HepG2 (cell line): ENCODE measurements at regions not wholly inside any gene's neighbourhood (a gene's known extent, or its start where the extent isn't known, plus 50 kb on each side); places are given as distances from the start of the nearest gene placed in this dataset.

ENCODE experiments used
- ATAC-seq: fragments of 200-7000 bp; cut with Tn5 transposase; 3 replicates; pipeline ENCODE4 v1.9.1; 2020; ENCODE audit warnings: mild to moderate bottlenecking, moderate library complexity
- BruUV-seq: library from RNA; stranded (reverse); fragments of 400-500 nt; replicated peaks from 2 replicates; lab custom pipeline; 2021; lab: Mats Ljungman, UMichigan
- CTCF ChIA-PET: fragments of 300-600 bp; formaldehyde crosslinking; extraction: SDS; loops from one replicate; lab custom pipeline; 2021; ENCODE audit warnings: low total read pairs, inconsistent platforms, low intra/inter-chr PET ratio; lab: Yijun Ruan, JAX
- POLR2A ChIA-PET: fragments of 350-600 bp; sonication (Branson Sonifier 250); formaldehyde crosslinking; loops from one replicate; lab custom pipeline; 2020; ENCODE audit warnings: antibody characterized with exemption, inconsistent platforms; lab: Yijun Ruan, JAX
- DNase-seq: peaks from one replicate; pipeline ENCODE4 v3.0.0-alpha.2; 2015; ENCODE audit warnings: low spot score
- FAIRE-seq: peaks from 3 replicates; lab custom pipeline; 2011; peaks lifted over from hg19 to GRCh38; lab: Jason Lieb, UNC
- H2AFZ ChIP-seq: one replicate; pipeline ENCODE4 v1.6.1; 2011; ENCODE audit warnings: low read length, inconsistent platforms
- H3K27ac ChIP-seq: fragments of 300-600 bp; 3 replicates; pipeline ENCODE4 v1.8.0; 2011; ENCODE audit warnings: mixed run types, mild to moderate bottlenecking, mixed read lengths, low read length, inconsistent platforms; ENCODE audit not compliant: insufficient read depth; ENCODE audit errors: extremely low read length
- H3K27me3 ChIP-seq, 2 experiments: fragments of 200-600 bp in 1 of 2; 2 replicates in 1 of 2; 3 replicates in 1 of 2; pipeline versions ENCODE4 v1.6.0 to v1.8.0; 2011; ENCODE audit warnings: low read length in 2 of 2, mild to moderate bottlenecking in 2 of 2, moderate library complexity in 2 of 2, inconsistent platforms in 1 of 2; ENCODE audit not compliant: insufficient read depth in 2 of 2, control insufficient read depth in 1 of 2
- H3K36me3 ChIP-seq, 2 experiments: fragments of 200-600 bp in 1 of 2; replicated peaks in 1 of 2; 2 replicates in 1 of 2; 3 replicates in 1 of 2; pipeline versions ENCODE4 v1.5.1 to v1.8.0; 2011; ENCODE audit warnings: low read length in 2 of 2, inconsistent platforms in 1 of 2; ENCODE audit not compliant: insufficient read depth in 2 of 2, control insufficient read depth in 1 of 2
- H3K4me1 ChIP-seq: 2 replicates; pipeline ENCODE4 v1.5.1; 2012; ENCODE audit warnings: low read length, inconsistent platforms; ENCODE audit not compliant: insufficient read depth
- H3K4me2 ChIP-seq: 2 replicates; pipeline ENCODE4 v1.6.0; 2011; ENCODE audit warnings: low read depth, low read length, inconsistent platforms
- H3K4me3 ChIP-seq, 3 experiments: fragments of 200-600 bp in 1 of 3; sonication (generic), shearing (Covaris generic) in 1 of 3; replicated peaks in 1 of 3; 2 replicates each; pipeline ENCODE4 v1.5.1; 2011 to 2016; ENCODE audit warnings: low read length in 3 of 3, inconsistent platforms in 2 of 3, low read depth in 2 of 3, mild to moderate bottlenecking in 2 of 3, control low read depth in 1 of 3, mixed read lengths in 1 of 3; ENCODE audit not compliant: insufficient read depth in 1 of 3
- H3K79me2 ChIP-seq: one replicate; pipeline ENCODE4 v1.6.1; 2011; ENCODE audit warnings: low read length, inconsistent platforms; ENCODE audit not compliant: insufficient read depth
- H3K9ac ChIP-seq: 2 replicates; pipeline ENCODE4 v1.6.0; 2011; ENCODE audit warnings: mild to moderate bottlenecking, low read depth, low read length, inconsistent platforms; ENCODE audit not compliant: insufficient read depth
- H3K9me3 ChIP-seq: 2 replicates; pipeline ENCODE4 v1.5.1; 2012; ENCODE audit warnings: mild to moderate bottlenecking, low read length
- H4K20me1 ChIP-seq: 2 replicates; pipeline ENCODE4 v1.6.0; 2011; ENCODE audit warnings: inconsistent platforms, mild to moderate bottlenecking, low read length, moderate library complexity; ENCODE audit not compliant: insufficient read depth
- HNRNPK ChIP-seq: fragments of 200-400 bp; formaldehyde crosslinking; IDR thresholded peaks from 2 replicates; pipeline ENCODE4 v1.6.1; 2018; ENCODE audit warnings: low read length, low read depth, moderate library complexity, mild to moderate bottlenecking; ENCODE audit not compliant: poor library complexity, severe bottlenecking
- KLF6 ChIP-seq: IDR thresholded peaks from 2 replicates; pipeline ENCODE4 v1.8.0; 2016; ENCODE audit warnings: missing biosample characterization, missing genetic modification reagents
- PHB2 ChIP-seq: fragments of 450-650 bp; IDR thresholded peaks from 2 replicates; pipeline ENCODE4 v1.6.1; 2018; ENCODE audit not compliant: partially characterized antibody
- PHF20 ChIP-seq: sonication (generic); formaldehyde crosslinking; IDR thresholded peaks from 2 replicates; pipeline ENCODE4 v1.5.0; 2020; ENCODE audit warnings: mild to moderate bottlenecking, missing genetic modification reagents
- POLR2AphosphoS5 ChIP-seq: IDR thresholded peaks from 2 replicates; pipeline ENCODE4 v1.6.1; 2012; ENCODE audit warnings: low read depth, low read length
- RFX1 ChIP-seq: fragments of 450-650 bp; IDR thresholded peaks from 2 replicates; pipeline ENCODE4 v1.6.1; 2017
- SCMH1 ChIP-seq: sonication (generic); formaldehyde crosslinking; IDR thresholded peaks from 2 replicates; pipeline ENCODE4 v1.9.0; 2021; ENCODE audit warnings: missing genetic modification reagents, mild to moderate bottlenecking, borderline replicate concordance
- SOX6 ChIP-seq, 2 experiments: fragments of 450-650 bp in 1 of 2; sonication (generic) in 1 of 2; formaldehyde crosslinking in 1 of 2; IDR thresholded peaks; 2 replicates each; pipeline versions ENCODE4 v1.4.0 to v1.6.1; 2017 to 2020; ENCODE audit warnings: antibody characterized with exemption in 1 of 2, mild to moderate bottlenecking in 1 of 2, missing genetic modification reagents in 1 of 2
- ZFAT ChIP-seq: sonication (generic); formaldehyde crosslinking; conservative IDR thresholded peaks from 2 replicates; pipeline ENCODE4 v1.8.1; 2023; ENCODE audit warnings: missing genetic modification reagents, inconsistent platforms
- WGBS: methylation state at CpG from one replicate; pipeline ENCODE4 v1.1.6; 2017; ENCODE audit warnings: low lambda C conversion rate; 5-methylcytosine and 5-hydroxymethylcytosine counted together
- in situ Hi-C: cut with HindIII; loops from 2 replicates; pipeline ENCODE4 v1.10.0; 2017; ENCODE audit warnings: low pct_unique_long_range_greater_than_20kb; ENCODE audit not compliant: extremely low pct_ligation_motif_present
- intact Hi-C: fragments of 100-400 bp; cut with micrococcal nuclease; formaldehyde crosslinking; loops from one replicate; pipeline ENCODE4 v1.10.0; 2022; ENCODE audit not compliant: unreplicated experiment
- TF ChIP-seq, protein P1 (sequence below): sonication (generic); formaldehyde crosslinking; IDR thresholded peaks from 2 replicates; pipeline ENCODE4 v1.4.0; 2020; ENCODE audit warnings: missing genetic modification reagents
- TF ChIP-seq, protein P2 (sequence below): IDR thresholded peaks from 2 replicates; pipeline ENCODE4 v1.6.1; 2016; ENCODE audit warnings: control low read depth
- TF ChIP-seq, protein P3 (sequence below): sonication (generic); formaldehyde crosslinking; IDR thresholded peaks from 2 replicates; pipeline ENCODE4 v1.4.0; 2020; ENCODE audit warnings: mild to moderate bottlenecking, missing genetic modification reagents
- TF ChIP-seq, protein P4 (sequence below), 2 experiments: sonication (generic) in 1 of 2; formaldehyde crosslinking in 1 of 2; IDR thresholded peaks; 2 replicates each; pipeline versions ENCODE4 v1.6.1 to v1.9.0; 2014 to 2022; ENCODE audit warnings: antibody characterized with exemption in 1 of 2, borderline replicate concordance in 1 of 2, inconsistent platforms in 1 of 2, low read depth in 1 of 2, missing genetic modification reagents in 1 of 2
- TF ChIP-seq, protein P5 (sequence below): IDR thresholded peaks from 2 replicates; pipeline ENCODE4 v1.6.1; 2018; ENCODE audit warnings: missing genetic modification reagents

DNA sequence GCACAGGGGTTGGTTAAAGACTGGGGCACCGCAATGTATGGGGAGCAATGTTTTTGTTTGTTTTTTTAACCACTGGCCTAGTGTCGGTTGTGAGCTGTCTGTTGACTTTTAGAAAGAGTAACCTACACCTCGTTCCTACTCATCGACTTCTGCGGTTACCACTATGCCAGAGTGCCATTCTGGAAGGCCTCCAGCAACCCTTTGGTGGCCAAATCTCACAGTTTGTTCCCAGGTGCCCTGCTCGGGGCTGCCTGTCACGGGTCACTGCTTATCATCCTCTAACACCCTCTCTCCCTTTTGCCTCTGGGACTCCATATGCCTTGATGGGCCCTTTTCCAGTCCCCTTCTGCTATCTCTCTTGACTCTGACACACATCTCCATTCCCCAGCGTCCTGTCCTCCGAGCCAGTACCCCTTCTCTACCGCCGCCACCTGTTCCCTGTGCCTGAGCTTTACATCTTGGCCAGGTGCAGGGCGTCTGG lies 290.4 kb upstream of the C2CD4B start:
- DNase-seq: no peak
- no peak overlapping the region for H2AFZ ChIP-seq
- no peaks in the 10 kb centered on the region for H3K79me2 ChIP-seq
- CTCF ChIA-PET: no interaction called here
- peaks cover 24% of the 10 kb centered on the region for H3K4me1 ChIP-seq
- H3K9me3 ChIP-seq: no peaks in the 10 kb centered on the region
- POLR2A ChIA-PET: no interaction called here
- H3K27me3 ChIP-seq: no peaks in the 10 kb centered on the region
- intact Hi-C loops: no loop called here
- H3K9ac ChIP-seq: no peak overlapping the region
- no peaks in the 10 kb centered on the region for H3K36me3 ChIP-seq
- ATAC-seq: no peak
- H4K20me1 ChIP-seq: no peaks in the 10 kb centered on the region
- BruUV-seq: no TSS peak
- WGBS: 79% methylated on average over 11 of the region's 12 CpGs
- no peak overlapping the region for H3K4me3 ChIP-seq
- no peak overlapping the region for H3K27ac ChIP-seq
- H3K4me2 ChIP-seq: no peak overlapping the region
- in situ Hi-C loops: no loop called here
- no peak for TF ChIP-seq RFX1
- TF ChIP-seq, protein P1, sequence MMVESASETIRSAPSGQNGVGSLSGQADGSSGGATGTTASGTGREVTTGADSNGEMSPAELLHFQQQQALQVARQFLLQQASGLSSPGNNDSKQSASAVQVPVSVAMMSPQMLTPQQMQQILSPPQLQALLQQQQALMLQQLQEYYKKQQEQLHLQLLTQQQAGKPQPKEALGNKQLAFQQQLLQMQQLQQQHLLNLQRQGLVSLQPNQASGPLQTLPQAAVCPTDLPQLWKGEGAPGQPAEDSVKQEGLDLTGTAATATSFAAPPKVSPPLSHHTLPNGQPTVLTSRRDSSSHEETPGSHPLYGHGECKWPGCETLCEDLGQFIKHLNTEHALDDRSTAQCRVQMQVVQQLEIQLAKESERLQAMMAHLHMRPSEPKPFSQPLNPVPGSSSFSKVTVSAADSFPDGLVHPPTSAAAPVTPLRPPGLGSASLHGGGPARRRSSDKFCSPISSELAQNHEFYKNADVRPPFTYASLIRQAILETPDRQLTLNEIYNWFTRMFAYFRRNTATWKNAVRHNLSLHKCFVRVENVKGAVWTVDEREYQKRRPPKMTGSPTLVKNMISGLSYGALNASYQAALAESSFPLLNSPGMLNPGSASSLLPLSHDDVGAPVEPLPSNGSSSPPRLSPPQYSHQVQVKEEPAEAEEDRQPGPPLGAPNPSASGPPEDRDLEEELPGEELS (CRISPR knock-in tag): no peak
- TF ChIP-seq ZFAT (CRISPR knock-in tag): no peak
- TF ChIP-seq, protein P2, sequence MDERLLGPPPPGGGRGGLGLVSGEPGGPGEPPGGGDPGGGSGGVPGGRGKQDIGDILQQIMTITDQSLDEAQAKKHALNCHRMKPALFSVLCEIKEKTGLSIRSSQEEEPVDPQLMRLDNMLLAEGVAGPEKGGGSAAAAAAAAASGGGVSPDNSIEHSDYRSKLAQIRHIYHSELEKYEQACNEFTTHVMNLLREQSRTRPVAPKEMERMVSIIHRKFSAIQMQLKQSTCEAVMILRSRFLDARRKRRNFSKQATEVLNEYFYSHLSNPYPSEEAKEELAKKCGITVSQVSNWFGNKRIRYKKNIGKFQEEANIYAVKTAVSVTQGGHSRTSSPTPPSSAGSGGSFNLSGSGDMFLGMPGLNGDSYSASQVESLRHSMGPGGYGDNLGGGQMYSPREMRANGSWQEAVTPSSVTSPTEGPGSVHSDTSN (CRISPR knock-in tag): no peak
- TF ChIP-seq, protein P3, sequence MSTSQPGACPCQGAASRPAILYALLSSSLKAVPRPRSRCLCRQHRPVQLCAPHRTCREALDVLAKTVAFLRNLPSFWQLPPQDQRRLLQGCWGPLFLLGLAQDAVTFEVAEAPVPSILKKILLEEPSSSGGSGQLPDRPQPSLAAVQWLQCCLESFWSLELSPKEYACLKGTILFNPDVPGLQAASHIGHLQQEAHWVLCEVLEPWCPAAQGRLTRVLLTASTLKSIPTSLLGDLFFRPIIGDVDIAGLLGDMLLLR: no peak
- no peak for TF ChIP-seq PHB2
- TF ChIP-seq, protein P4, sequence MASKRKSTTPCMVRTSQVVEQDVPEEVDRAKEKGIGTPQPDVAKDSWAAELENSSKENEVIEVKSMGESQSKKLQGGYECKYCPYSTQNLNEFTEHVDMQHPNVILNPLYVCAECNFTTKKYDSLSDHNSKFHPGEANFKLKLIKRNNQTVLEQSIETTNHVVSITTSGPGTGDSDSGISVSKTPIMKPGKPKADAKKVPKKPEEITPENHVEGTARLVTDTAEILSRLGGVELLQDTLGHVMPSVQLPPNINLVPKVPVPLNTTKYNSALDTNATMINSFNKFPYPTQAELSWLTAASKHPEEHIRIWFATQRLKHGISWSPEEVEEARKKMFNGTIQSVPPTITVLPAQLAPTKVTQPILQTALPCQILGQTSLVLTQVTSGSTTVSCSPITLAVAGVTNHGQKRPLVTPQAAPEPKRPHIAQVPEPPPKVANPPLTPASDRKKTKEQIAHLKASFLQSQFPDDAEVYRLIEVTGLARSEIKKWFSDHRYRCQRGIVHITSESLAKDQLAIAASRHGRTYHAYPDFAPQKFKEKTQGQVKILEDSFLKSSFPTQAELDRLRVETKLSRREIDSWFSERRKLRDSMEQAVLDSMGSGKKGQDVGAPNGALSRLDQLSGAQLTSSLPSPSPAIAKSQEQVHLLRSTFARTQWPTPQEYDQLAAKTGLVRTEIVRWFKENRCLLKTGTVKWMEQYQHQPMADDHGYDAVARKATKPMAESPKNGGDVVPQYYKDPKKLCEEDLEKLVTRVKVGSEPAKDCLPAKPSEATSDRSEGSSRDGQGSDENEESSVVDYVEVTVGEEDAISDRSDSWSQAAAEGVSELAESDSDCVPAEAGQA (IDR thresholded peaks at IDR 0.05; ENCODE audit: low read depth): no peak
- TF ChIP-seq, protein P4 (CRISPR knock-in tag; IDR thresholded peaks at IDR 0.05; ENCODE audit: borderline replicate concordance): no peak
- TF ChIP-seq HNRNPK: no peak
- TF ChIP-seq, protein P5, sequence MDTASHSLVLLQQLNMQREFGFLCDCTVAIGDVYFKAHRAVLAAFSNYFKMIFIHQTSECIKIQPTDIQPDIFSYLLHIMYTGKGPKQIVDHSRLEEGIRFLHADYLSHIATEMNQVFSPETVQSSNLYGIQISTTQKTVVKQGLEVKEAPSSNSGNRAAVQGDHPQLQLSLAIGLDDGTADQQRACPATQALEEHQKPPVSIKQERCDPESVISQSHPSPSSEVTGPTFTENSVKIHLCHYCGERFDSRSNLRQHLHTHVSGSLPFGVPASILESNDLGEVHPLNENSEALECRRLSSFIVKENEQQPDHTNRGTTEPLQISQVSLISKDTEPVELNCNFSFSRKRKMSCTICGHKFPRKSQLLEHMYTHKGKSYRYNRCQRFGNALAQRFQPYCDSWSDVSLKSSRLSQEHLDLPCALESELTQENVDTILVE (CRISPR knock-in tag): no peak
- no peak for TF ChIP-seq SCMH1 (CRISPR knock-in tag)
- TF ChIP-seq PHF20 (CRISPR knock-in tag): no peak
- TF ChIP-seq POLR2AphosphoS5: no peak
- no peak for TF ChIP-seq KLF6 (CRISPR knock-in tag)
- no peak for TF ChIP-seq SOX6 (IDR thresholded peaks at IDR 0.05)
- no peak for TF ChIP-seq SOX6 (CRISPR knock-in tag; IDR thresholded peaks at IDR 0.05)
- FAIRE-seq: no peak
